GM23338 (cell line): ENCODE measurements at regions not wholly inside any gene's neighbourhood (a gene's known extent, or its start where the extent isn't known, plus 50 kb on each side); places are given as distances from the start of the nearest gene placed in this dataset.

ENCODE experiments used
- ATAC-seq: fragments of 200-7000 bp; cut with Tn5 transposase; 3 replicates; pipeline ENCODE4 v1.9.1; 2020
- DNase-seq: peaks from one replicate; pipeline ENCODE4 v3.0.0-alpha.2; 2015; ENCODE audit warnings: low spot score
- H2AFZ ChIP-seq: fragments of 200-600 bp; sonication (generic); 2 replicates; pipeline ENCODE4 v1.8.0; 2016; ENCODE audit warnings: antibody characterized with exemption, mild to moderate bottlenecking, moderate library complexity
- H3F3A ChIP-seq: fragments of 200-600 bp; sonication (generic); replicated peaks from 2 replicates; pipeline ENCODE4 v1.8.0; 2017; ENCODE audit warnings: antibody characterized with exemption, mixed run types, low read depth
- H3K27ac ChIP-seq: fragments of 200-600 bp; sonication (generic); 2 replicates; pipeline ENCODE4 v1.6.1; 2016; ENCODE audit warnings: low read depth
- H3K27me3 ChIP-seq: fragments of 200-600 bp; sonication (generic); 2 replicates; pipeline ENCODE4 v1.8.0; 2016; ENCODE audit warnings: mild to moderate bottlenecking, mixed run types, moderate library complexity; ENCODE audit not compliant: insufficient read depth
- H3K36me3 ChIP-seq: fragments of 200-600 bp; sonication (generic); 2 replicates; pipeline ENCODE4 v1.8.0; 2016; ENCODE audit warnings: mild to moderate bottlenecking; ENCODE audit not compliant: insufficient read depth
- H3K4me1 ChIP-seq: fragments of 200-600 bp; sonication (generic); 2 replicates; pipeline ENCODE4 v1.8.0; 2016; ENCODE audit warnings: mild to moderate bottlenecking, moderate library complexity; ENCODE audit not compliant: insufficient read depth
- H3K4me2 ChIP-seq: fragments of 200-600 bp; sonication (generic); 2 replicates; pipeline ENCODE4 v1.7.1; 2017; ENCODE audit warnings: mixed run types
- H3K4me3 ChIP-seq: fragments of 200-600 bp; sonication (generic); 2 replicates; pipeline ENCODE4 v1.6.1; 2016; ENCODE audit warnings: mixed run types
- H3K79me2 ChIP-seq: fragments of 200-600 bp; sonication (generic); replicated peaks from 2 replicates; pipeline ENCODE4 v1.8.0; 2017; ENCODE audit warnings: mild to moderate bottlenecking; ENCODE audit not compliant: insufficient read depth
- H3K9me2 ChIP-seq: fragments of 200-600 bp; sonication (generic); 2 replicates; pipeline ENCODE4 v1.8.0; 2017; ENCODE audit not compliant: insufficient read depth
- H4K20me1 ChIP-seq: fragments of 200-600 bp; sonication (generic); replicated peaks from 2 replicates; pipeline ENCODE4 v1.8.0; 2017; ENCODE audit warnings: mild to moderate bottlenecking; ENCODE audit not compliant: insufficient read depth
- H3K27ac Mint-ChIP-seq: 2 replicates; pipeline ENCODE4 v1.8.0; 2020; ENCODE audit warnings: inconsistent platforms, mild to moderate bottlenecking, moderate library complexity, mixed read lengths
- H3K27me3 Mint-ChIP-seq: 3 replicates; pipeline ENCODE4 v1.8.0; 2022; ENCODE audit warnings: low read depth, mild to moderate bottlenecking, moderate library complexity, mixed read lengths, inconsistent platforms; ENCODE audit not compliant: insufficient read depth, poor library complexity
- H3K36me3 Mint-ChIP-seq: 3 replicates; pipeline ENCODE4 v1.8.0; 2021; ENCODE audit warnings: low read depth, mild to moderate bottlenecking, inconsistent platforms, moderate library complexity, mixed read lengths
- H3K4me1 Mint-ChIP-seq: 3 replicates; pipeline ENCODE4 v1.8.0; 2020; ENCODE audit warnings: mild to moderate bottlenecking, inconsistent platforms, mixed read lengths
- H3K4me3 Mint-ChIP-seq: 3 replicates; pipeline ENCODE4 v1.8.0; 2021; ENCODE audit warnings: moderate library complexity, mild to moderate bottlenecking, inconsistent platforms, mixed read lengths
- H3K9me3 Mint-ChIP-seq: 3 replicates; pipeline ENCODE4 v1.8.0; 2020; ENCODE audit warnings: moderate library complexity, mild to moderate bottlenecking, inconsistent platforms, mixed read lengths
- CREB1 ChIP-seq: fragments of 250-450 bp; sonication (Bioruptor Pico); IDR thresholded peaks from 2 replicates; pipeline ENCODE4 v1.5.0; 2020; ENCODE audit warnings: low read depth, mild to moderate bottlenecking, moderate library complexity
- EZH2 ChIP-seq: fragments of 200-600 bp; sonication (generic); IDR thresholded peaks from one replicate; pipeline ENCODE4 v1.8.0; 2017; ENCODE audit warnings: antibody characterized with exemption, mild to moderate bottlenecking, low read depth; ENCODE audit not compliant: unreplicated experiment
- EZH2phosphoT487 ChIP-seq: fragments of 200-600 bp; sonication (generic); IDR thresholded peaks from one replicate; pipeline ENCODE4 v1.8.1; 2018; ENCODE audit warnings: antibody characterized with exemption; ENCODE audit not compliant: unreplicated experiment
- JUNB ChIP-seq: IDR thresholded peaks from one replicate; pipeline ENCODE4 v1.6.1; 2016; ENCODE audit warnings: antibody characterized with exemption; ENCODE audit not compliant: unreplicated experiment
- NANOG ChIP-seq: IDR thresholded peaks from 2 replicates; pipeline ENCODE4 v1.6.1; 2016; ENCODE audit warnings: antibody characterized with exemption, borderline replicate concordance
- POLR2AphosphoS5 ChIP-seq: IDR thresholded peaks from 2 replicates; pipeline ENCODE4 v1.6.1; 2016; ENCODE audit warnings: antibody characterized with exemption, low read depth
- STAT1 ChIP-seq: IDR thresholded peaks from one replicate; pipeline ENCODE4 v1.6.1; 2016; ENCODE audit warnings: antibody characterized with exemption; ENCODE audit not compliant: unreplicated experiment
- ZNF114 ChIP-seq: fragments of 250-450 bp; sonication (Bioruptor Pico); IDR thresholded peaks from 2 replicates; pipeline ENCODE4 v1.5.0; 2020; ENCODE audit warnings: mild to moderate bottlenecking, moderate library complexity
- ZNF331 ChIP-seq: fragments of 250-450 bp; sonication (Bioruptor Pico); IDR thresholded peaks from 2 replicates; pipeline ENCODE4 v1.5.0; 2020; ENCODE audit warnings: low read depth, mild to moderate bottlenecking, moderate library complexity
- TF ChIP-seq, protein P1 (sequence below): IDR thresholded peaks from 2 replicates; pipeline ENCODE4 v1.6.1; 2016; ENCODE audit warnings: antibody characterized with exemption
- TF ChIP-seq, protein P2 (sequence below): fragments of 250-450 bp; sonication (Bioruptor Pico); IDR thresholded peaks from 2 replicates; pipeline ENCODE4 v1.5.0; 2020; ENCODE audit warnings: mild to moderate bottlenecking, moderate library complexity
- TF ChIP-seq, protein P3 (sequence below): IDR thresholded peaks from one replicate; pipeline ENCODE4 v1.6.1; 2018; ENCODE audit warnings: antibody characterized with exemption; ENCODE audit not compliant: unreplicated experiment

DNA sequence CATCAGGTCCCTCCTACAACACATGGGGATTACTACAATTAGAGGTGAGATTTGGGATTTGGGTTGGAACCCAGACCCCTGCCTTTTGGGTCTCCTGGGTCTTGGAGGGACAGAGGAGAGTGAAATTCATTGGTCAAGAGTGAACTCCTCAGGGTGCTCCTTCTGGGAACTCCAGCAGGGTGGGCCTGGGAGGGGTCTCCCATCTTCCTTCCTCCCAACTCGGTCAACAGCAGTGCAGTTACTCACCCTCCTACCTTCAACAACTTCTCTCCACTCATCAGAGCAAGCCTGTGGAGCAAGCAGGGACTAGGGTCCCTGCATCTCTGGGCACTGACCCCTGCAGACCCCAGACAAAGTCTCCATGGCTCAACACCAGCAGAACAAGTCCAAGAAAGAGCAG lies 89.3 kb upstream of the TMPRSS2 start:
- Histone ChIP-seq H3K27me3 (no peaks in the 10 kb centered on the region), H3K9me2 (no peaks in the 10 kb centered on the region), H3F3A (no peaks in the 10 kb centered on the region), H2AFZ (no peak overlapping the region), H3K4me3 (no peak overlapping the region), H3K4me2 (no peak overlapping the region), H3K27ac (no peak overlapping the region), H3K36me3 (no peaks in the 10 kb centered on the region), H3K79me2 (no peaks in the 10 kb centered on the region), H4K20me1 (no peaks in the 10 kb centered on the region), H3K4me1 (peaks cover 23% of the 10 kb centered on the region)
- ATAC-seq (no peak), DNase-seq (no peak)
- H3K9me3 Mint-ChIP-seq = no peaks in the 10 kb centered on the region; the same call in 2 of the 3 replicates
- no peak overlapping the region for H3K4me3 Mint-ChIP-seq
- H3K27me3 Mint-ChIP-seq = peaks cover 16% of the 10 kb centered on the region
- no peak overlapping the region for H3K27ac Mint-ChIP-seq
- TF ChIP-seq, protein P1, sequence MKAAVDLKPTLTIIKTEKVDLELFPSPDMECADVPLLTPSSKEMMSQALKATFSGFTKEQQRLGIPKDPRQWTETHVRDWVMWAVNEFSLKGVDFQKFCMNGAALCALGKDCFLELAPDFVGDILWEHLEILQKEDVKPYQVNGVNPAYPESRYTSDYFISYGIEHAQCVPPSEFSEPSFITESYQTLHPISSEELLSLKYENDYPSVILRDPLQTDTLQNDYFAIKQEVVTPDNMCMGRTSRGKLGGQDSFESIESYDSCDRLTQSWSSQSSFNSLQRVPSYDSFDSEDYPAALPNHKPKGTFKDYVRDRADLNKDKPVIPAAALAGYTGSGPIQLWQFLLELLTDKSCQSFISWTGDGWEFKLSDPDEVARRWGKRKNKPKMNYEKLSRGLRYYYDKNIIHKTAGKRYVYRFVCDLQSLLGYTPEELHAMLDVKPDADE = no peak
- TF ChIP-seq EZH2phosphoT487 (no peak), EZH2 (no peak), ZNF331 (CRISPR knock-in tag) (no peak), JUNB (no peak), STAT1 (no peak), POLR2AphosphoS5 (no peak), CREB1 (CRISPR knock-in tag) (no peak), ZNF114 (CRISPR knock-in tag) (no peak), NANOG (no peak)
- TF ChIP-seq, protein P2, sequence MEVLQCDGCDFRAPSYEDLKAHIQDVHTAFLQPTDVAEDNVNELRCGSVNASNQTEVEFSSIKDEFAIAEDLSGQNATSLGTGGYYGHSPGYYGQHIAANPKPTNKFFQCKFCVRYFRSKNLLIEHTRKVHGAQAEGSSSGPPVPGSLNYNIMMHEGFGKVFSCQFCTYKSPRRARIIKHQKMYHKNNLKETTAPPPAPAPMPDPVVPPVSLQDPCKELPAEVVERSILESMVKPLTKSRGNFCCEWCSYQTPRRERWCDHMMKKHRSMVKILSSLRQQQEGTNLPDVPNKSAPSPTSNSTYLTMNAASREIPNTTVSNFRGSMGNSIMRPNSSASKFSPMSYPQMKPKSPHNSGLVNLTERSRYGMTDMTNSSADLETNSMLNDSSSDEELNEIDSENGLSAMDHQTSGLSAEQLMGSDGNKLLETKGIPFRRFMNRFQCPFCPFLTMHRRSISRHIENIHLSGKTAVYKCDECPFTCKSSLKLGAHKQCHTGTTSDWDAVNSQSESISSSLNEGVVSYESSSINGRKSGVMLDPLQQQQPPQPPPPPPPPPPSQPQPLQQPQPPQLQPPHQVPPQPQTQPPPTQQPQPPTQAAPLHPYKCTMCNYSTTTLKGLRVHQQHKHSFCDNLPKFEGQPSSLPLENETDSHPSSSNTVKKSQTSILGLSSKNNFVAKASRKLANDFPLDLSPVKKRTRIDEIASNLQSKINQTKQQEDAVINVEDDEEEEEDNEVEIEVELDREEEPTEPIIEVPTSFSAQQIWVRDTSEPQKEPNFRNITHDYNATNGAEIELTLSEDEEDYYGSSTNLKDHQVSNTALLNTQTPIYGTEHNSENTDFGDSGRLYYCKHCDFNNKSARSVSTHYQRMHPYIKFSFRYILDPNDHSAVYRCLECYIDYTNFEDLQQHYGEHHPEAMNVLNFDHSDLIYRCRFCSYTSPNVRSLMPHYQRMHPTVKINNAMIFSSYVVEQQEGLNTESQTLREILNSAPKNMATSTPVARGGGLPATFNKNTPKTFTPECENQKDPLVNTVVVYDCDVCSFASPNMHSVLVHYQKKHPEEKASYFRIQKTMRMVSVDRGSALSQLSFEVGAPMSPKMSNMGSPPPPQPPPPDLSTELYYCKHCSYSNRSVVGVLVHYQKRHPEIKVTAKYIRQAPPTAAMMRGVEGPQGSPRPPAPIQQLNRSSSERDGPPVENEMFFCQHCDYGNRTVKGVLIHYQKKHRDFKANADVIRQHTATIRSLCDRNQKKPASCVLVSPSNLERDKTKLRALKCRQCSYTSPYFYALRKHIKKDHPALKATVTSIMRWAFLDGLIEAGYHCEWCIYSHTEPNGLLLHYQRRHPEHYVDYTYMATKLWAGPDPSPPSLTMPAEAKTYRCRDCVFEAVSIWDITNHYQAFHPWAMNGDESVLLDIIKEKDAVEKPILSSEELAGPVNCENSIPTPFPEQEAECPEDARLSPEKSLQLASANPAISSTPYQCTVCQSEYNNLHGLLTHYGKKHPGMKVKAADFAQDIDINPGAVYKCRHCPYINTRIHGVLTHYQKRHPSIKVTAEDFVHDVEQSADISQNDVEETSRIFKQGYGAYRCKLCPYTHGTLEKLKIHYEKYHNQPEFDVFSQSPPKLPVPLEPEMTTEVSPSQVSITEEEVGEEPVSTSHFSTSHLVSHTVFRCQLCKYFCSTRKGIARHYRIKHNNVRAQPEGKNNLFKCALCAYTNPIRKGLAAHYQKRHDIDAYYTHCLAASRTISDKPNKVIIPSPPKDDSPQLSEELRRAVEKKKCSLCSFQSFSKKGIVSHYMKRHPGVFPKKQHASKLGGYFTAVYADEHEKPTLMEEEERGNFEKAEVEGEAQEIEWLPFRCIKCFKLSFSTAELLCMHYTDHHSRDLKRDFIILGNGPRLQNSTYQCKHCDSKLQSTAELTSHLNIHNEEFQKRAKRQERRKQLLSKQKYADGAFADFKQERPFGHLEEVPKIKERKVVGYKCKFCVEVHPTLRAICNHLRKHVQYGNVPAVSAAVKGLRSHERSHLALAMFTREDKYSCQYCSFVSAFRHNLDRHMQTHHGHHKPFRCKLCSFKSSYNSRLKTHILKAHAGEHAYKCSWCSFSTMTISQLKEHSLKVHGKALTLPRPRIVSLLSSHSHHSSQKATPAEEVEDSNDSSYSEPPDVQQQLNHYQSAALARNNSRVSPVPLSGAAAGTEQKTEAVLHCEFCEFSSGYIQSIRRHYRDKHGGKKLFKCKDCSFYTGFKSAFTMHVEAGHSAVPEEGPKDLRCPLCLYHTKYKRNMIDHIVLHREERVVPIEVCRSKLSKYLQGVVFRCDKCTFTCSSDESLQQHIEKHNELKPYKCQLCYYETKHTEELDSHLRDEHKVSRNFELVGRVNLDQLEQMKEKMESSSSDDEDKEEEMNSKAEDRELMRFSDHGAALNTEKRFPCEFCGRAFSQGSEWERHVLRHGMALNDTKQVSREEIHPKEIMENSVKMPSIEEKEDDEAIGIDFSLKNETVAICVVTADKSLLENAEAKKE = no peak
- TF ChIP-seq, protein P3, sequence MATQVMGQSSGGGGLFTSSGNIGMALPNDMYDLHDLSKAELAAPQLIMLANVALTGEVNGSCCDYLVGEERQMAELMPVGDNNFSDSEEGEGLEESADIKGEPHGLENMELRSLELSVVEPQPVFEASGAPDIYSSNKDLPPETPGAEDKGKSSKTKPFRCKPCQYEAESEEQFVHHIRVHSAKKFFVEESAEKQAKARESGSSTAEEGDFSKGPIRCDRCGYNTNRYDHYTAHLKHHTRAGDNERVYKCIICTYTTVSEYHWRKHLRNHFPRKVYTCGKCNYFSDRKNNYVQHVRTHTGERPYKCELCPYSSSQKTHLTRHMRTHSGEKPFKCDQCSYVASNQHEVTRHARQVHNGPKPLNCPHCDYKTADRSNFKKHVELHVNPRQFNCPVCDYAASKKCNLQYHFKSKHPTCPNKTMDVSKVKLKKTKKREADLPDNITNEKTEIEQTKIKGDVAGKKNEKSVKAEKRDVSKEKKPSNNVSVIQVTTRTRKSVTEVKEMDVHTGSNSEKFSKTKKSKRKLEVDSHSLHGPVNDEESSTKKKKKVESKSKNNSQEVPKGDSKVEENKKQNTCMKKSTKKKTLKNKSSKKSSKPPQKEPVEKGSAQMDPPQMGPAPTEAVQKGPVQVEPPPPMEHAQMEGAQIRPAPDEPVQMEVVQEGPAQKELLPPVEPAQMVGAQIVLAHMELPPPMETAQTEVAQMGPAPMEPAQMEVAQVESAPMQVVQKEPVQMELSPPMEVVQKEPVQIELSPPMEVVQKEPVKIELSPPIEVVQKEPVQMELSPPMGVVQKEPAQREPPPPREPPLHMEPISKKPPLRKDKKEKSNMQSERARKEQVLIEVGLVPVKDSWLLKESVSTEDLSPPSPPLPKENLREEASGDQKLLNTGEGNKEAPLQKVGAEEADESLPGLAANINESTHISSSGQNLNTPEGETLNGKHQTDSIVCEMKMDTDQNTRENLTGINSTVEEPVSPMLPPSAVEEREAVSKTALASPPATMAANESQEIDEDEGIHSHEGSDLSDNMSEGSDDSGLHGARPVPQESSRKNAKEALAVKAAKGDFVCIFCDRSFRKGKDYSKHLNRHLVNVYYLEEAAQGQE = no peak
- H3K36me3 Mint-ChIP-seq = no peaks in the 10 kb centered on the region
- H3K4me1 Mint-ChIP-seq = peaks cover 20% of the 10 kb centered on the region
